GM19467 (cell line): ENCODE measurements at regions not wholly inside any gene's neighbourhood (a gene's known extent, or its start where the extent isn't known, plus 50 kb on each side); places are given as distances from the start of the nearest gene placed in this dataset.

Source experiments
- ATAC-seq: cut with Tn5 transposase; IDR thresholded peaks from one replicate; pipeline ENCODE4 v1.9.1; 2021; ENCODE audit warnings: mild to moderate bottlenecking, moderate library complexity; ENCODE audit not compliant: unreplicated experiment

DNA sequence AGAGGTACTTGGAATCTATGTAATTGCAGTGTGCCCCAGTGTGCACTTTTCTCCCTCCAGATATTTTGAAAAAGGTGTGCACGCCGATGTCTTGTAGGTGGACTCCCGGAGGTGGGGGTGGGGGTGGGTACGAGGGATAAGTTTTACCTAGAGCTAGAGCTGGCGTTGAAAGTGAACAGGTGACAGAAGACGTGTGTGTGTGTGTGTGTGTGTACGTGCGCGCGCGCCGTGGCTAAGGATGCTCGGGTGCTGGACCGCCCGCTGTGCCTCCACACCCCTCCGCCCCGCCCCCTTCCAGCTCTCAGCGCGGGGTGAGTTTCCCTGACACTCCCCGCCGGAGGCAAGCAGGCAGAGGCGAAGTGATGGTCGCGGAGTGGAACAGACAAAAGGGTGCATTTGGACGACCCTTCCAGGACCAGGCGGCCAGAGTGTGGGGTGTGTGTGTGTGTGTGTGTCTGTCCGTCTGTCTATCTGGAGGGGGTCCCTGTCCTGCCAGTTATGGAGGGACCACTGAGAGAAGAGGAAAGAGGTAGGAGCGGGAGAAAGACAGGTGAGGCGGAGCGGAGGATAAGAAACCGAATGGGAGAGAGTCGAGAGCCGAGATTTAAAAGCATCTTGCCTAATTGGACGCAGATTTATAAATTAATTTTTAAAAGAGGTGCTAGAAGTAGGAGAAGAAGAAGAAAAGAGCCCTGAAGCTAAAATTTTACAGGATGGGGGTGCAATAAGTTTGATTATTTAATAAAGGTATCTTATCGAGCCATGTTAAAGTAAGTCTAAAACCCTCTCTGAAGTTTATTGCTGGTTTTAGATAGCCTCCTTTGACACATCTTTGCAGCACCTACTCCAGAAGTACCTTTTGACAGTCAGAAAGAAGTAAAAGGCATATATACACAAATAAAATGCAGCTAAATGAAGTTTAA is 335.8 kb upstream of the THRB start:
- ATAC-seq, result no peak

DNA sequence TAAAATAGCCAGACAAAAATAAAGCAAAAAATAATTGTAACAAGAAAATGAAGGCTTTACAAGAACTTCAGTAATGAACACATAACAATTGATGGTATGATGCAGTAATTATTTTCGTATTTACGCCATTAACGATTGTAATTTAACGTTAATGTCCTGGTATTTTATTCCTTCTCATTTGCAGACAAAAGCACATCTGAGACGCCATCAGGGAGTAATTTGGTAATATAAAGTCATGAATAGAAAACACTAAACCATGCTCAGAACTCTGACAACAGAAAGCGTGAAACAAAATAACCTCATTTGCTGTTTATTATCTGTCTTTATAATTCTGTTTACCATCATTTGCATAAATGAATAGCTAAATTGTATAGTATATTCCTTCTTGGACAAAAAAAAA is 336.6 kb upstream of the THRB start:
- ATAC-seq, result no peak

DNA sequence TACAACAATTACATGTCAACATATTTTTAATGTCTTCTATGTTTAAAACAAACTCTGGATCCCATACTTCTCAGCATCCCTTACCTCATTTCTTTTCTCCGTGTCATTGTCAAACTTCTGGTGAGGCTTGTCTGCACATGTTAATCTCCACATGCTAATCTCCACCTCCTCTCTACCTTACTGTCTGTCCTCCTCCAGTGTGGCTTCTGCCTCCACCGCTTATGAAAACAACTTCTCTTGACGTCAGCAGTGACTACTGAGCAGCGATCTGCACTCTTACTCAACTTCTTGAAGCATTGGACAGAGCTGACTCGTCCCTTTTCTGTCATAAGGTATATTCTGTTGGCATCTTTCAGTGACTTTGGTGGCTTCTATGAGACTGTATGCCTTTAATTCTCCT is 338.2 kb upstream of the THRB start:
- no peak for ATAC-seq

DNA sequence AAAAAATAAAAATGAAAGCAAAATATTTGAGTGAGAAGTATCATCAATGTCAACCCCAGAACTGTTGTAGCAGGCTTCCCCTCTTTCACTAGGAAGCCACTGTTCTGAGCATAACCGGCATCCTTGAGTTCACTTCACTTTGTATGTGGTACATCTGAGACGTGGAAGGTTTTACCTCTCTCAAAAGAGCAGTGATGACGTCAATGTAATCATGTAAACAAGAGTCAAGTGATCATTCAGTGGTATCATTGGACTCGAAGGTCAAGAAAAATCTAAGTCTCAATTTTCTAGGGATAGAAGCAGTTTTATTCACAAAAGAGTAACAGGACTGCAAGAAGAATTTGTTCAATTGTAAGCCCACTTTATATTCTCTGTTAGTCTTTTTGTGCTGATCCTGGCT is 339.8 kb upstream of the THRB start:
- ATAC-seq, result no peak

DNA sequence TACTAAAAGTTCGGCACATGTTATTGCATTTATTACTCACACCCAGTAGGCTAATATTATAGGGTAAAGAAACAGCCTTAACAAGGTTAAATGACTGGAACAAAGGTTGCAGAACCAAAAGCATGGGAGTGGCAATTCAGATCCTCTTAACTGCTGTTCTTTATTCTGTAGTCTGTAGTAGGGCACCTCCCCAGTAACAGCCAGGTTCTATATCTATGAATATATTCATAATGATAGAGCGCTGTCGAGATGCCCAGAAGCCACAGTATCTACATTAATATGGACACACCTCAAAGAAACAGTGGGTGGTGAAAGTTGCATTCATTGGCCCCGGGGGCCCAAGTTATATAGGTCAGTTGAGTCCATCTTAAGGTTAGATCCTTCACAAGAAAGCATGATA is 340.9 kb upstream of the THRB start:
- no peak for ATAC-seq

DNA sequence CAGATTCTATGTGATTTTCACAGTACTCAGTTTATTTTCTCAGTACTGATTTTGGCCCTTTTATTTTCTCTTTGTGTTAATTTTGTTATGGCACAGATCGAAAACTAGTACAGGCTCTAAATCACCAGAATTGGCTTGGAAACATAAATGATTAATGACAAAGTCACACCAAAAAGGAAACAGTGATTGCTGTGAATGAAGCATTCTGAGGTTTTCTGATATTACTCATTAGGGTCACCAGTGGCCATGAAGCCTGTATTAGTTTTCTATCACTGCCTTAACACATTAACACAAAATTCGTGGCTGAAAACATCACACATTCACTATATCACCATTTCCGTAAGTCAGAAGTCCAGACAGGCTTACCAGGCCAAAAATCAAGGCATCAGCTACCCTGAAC is 343.0 kb upstream of the THRB start:
- no peak for ATAC-seq

DNA sequence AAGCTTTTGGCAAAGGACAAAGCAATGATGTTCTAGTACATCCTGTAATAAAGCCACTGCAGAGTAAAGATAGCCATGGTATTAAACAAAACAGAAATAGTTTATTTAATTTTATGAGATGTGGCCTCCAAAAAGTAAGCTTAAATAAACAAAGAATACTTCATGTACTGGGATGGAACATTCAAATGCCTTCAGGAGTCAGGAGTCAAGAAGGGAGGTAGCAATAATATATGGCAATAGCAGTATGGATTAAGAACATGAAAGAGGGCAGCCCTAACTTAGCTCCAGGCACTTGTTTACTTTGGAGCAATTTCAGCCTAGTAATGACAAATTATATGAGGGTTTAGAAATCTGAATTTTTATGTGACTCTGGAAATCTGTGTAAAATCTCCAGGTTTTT is 343.9 kb upstream of the THRB start:
- no peak for ATAC-seq

DNA sequence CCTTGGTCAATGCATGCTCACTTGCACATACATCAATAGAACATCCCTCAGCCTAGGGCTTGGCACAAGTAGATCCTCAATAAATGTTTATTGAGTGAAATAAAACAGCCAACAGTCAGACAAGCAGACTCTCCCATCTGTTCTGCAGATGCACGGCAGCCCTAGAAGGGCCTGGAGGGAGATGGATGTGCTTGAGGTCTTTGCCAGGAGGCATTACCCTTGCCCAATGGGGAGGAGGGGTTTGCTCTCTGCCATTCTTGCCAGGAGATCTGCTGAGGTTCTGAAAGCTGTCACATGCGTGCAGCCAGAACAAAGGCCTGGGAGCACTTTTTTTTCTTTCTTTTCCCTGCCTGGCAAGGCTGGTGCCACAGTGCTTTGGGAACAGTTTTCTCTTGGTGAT is 349.3 kb upstream of the THRB start:
- ATAC-seq, result no peak

DNA sequence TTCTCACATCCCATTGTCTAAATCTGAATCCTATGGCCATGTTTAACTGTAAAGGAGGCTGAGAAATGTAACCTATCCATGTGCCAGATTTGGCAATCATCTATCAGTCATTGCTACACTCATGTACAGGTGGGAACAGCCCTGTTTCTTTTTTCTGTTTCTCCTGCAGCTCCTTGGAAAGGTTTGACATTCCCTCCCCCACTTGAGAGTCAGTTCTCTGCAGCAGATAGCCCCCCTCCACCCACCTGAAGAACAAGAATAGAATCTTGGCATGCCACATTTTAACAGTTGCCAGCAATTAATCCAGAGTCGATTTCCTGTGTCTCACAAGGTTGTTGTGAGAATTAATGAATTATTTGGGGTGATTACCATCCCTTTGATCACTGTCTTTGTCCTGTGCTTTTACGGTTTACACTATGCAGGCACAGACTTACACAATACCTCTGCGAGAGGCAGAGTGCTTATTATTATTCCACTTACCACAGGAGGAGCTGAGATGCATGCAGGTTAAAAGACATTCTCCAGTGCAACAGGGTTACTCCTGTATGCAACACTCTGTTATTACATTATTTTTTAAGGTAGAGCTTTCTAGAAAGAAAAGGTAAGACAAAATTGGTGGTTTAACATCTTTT is 351.0 kb upstream of the THRB start:
- ATAC-seq, result no peak

DNA sequence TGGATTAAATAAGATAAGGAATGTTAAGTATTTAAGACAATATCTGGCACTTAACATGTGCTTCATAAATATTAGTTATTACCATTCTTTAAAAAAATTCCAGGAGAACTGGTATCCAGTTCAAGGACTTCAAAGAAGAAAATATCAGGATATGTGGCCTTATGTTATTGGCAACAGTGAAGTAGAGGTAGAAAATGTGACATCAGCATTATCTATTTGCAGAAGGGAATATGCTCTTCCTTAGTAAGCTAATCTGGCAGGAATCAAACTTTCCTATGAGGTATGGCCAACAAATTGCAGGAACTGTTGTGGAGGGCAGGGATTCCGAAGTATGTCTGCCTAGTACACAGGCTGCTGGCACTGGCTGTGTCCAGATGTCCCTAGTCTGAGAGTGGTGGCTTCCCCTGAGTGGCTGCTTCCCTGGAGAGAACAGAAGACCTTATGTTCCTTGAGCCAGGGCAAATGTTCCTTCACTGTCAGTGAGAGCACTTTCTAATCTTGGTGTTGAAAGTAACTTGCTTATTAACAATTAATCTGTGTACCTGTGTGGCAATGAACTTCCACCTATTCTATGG is 351.7 kb upstream of the THRB start:
- no peak for ATAC-seq

DNA sequence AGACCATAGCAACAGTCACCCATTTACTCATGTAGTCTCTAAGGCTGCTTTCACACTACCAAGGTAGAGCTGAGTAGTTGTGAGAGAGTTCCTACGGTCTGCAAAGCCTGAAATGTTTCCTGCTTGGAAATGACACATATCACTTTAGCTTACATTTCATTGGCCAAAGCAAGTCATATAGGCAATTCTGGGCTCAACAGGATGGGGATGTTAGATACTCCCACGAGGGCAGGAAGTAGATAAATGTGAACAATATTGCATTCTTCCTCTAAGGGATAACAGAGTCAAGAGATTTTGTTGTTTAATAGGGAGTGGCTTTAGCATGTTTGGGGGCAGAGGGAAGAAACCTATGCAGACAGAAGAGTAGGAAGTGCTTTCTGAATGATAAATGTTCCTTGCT is 355.6 kb upstream of the THRB start:
- no peak for ATAC-seq

DNA sequence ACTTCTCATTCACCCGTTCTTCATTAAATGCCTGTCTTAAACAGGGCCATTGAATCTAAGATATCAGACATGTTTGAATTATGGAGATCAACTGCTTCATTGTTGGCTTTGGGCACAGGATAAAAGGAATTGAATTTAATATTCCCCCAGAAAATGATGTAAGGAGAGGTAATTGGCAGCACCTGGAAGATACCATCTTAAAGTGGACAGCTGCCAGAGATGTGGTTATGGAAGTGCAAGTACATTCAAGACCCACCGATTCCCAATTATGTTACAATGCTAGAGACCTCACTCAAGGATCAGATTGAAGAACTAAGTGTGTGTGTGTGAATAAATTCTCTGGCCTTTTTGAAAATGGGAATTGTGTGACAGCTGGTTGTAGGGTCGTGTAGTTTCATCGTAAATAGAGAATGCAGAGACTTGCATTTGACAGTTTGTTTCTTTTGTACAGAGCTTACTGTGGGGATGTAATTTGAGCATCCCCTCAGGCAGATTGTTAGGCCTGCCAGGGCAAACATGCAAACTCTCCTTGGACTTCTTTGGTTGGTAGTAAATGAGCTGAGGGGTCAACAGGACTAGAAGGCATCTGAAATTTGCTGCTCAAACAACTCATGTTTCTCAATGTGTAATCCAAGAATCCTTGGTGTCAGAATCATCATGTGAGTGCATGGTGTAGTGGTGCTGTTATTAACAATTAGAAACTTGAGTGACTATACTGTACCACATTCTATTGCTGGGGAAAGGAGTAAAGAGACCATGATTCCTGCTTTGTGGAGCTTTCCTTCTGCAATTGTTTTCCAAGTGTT is 359.2 kb upstream of the THRB start:
- no peak for ATAC-seq

DNA sequence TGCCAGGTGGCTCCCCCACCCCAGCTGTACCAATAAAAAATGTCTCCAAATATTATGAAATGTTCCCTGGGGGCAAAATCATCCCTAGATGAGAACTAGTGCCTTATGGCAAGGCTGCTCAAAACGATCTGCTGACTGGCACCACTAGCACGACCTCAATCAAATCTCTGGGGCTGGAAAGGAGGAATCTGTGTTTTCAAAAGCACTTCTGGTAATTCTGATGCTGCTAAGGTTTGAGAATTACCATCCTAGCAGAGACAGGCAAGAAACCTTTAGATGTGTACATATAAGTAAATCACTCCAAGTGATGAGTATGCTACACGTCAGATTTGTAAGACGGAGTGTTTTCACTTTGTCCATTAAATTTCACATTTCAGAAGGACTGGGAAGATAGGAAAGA is 360.1 kb upstream of the THRB start:
- no peak for ATAC-seq

DNA sequence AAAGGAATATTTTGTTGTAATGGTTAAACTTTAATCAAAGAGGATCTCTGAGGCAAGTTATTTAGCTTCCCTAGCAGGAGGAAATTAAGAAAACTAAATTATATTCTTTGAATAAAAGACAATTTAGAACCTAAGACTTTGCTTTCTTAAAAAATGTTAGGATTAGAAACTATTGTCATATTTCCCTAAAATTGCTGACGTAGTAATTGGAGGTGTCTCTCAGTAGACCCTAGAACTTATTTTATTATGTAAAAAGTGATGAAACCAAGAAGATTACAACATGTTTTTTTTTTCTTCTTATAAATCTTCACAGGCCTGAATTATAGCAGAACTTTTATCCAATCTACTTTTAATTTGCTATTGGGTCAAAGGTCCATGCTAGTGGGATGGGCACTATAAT is 363.3 kb upstream of the THRB start:
- no peak for ATAC-seq

DNA sequence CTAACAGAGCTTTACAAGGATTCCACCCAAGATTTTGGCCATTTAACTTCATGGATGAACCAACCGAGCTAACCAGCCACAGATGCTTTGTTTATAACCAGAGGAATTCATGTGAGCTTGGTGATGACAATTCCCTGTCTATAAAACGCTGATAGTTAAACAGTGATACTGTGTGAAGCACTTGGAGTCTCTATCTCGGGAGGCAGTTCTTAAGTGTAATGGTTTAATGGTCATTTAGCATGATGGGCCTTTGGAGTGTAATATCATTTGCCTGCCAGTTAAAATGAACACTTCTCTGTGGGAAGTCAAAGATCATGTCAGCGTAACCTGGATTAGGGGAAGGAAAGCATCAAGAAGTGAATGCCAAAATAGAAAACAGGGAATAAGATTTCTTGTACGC is 368.6 kb upstream of the THRB start:
- ATAC-seq, result no peak

DNA sequence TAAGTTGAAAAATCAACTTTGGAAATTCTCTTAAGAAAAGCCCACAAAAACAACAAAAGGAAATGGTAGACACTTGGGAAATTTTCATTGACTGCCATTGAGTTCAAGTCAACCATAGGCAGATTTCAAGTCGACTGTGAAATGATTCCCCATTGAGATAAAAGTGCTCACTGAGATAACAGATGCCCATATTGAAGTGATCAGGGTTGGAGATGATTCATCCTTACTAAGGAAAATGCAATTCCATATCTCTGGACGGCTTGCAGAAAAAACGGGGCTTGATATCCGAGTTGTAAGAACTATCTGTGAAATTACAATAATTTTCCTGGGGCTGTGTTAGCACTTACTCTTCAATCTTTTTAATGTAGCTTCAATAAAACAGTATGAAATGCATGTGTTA is 373.1 kb upstream of the THRB start:
- no peak for ATAC-seq

DNA sequence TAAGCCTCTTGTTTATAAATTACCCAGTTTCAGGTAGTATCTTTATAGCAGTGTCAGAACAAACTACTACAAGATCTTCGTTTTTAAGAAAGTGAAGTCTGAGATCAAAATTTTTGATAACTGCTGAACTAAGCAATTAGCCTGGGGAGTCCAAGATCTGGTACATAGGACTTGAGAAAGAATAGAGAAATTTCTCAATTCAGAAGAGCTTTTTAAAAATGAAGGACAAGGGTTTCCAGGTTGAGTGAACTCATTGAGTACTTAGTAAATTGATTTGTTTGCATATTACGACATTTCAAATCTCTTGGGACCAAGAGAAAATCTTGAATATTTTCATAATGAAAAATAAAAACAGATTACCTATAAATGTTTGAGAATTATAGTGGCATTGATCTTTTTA is 386.6 kb upstream of the THRB start:
- ATAC-seq, result no peak

DNA sequence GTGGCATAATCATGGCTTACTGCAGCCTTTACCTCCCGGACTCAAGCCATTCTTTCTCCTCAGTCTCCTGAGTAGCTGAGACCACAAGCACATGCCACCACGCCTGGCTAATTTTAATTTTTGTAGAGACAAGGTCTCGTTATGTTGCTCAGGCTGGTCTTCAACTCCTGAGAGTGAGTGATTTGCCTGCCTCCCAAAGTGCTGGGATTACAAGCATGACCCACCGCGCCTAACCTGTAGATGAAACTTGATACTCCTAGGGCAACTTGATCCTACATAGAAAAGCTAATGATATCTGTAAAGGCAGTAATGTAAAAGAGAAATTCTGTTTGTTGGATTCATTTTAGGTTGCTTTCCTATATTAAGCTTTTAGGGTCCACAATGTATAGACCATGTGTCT is 391.9 kb upstream of the THRB start:
- ATAC-seq, result no peak

DNA sequence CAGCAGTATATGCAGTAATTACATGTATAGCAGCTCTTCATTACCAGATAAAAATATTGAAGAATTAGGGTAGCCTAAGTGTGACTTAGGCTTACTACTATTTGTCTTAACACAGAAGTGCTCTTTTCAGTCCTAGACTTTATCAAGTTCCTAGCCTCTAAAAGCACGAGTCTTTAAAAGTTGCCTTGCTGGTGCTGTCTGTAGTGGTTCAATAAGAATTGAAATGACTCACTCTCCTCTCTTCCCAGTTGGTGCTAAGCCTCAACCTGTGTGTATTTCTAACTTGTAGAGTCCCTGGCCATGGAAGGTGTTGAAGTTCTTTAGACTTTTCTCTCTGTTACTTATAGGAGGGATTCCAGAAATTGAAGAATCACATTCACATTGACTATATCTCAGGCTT is 395.4 kb upstream of the THRB start:
- ATAC-seq, result no peak

DNA sequence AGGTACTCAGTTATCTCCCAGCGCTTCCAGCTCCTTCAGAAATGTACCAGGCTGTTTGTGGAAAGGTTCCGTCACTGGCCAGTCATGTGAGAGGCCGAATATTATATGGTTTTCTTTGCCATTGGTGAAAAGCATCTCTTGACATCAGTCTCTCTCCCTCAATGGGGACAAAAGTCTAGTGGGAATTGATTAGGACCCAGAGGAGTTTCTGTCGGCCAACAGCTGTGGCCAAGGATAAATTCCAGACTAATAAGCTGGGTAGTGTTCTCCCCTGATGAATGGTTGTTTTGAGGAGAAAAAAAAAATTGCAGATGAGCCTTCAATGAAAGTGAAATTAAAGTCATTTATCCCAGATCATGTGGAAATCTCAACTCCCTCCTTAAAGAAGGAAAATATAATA is 404.7 kb upstream of the THRB start:
- ATAC-seq, result no peak

DNA sequence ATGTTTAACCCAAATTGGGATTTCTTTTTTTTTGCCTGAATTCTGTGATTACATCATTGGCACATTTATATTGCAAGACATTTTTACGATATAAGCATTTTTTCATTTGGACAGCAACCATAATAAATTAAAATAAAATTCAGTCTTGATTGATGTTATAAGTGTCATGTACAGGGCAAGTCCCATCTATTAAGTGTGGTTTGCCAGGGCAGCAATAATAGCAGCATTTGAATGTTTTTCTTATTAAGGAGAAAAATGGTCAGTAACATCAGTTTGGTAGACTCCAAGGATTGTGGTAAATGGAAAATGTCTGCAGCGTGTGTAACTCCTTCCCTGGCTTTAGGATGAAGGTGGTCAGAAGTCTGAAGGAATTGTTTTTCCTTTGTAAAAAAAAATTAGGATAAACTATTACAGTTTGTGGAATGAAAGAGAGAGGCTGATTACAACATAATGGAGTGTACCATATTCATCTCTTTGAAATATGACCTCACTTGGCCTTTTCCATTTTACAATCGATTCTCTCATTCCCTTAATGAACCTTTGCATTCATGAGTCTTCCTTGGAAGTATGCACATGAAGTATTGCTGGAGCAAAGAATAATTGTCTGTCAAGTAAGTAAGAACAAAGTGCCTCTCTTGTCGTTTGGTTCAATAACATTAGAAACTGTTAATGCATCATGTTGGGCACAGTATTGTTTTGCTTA is 405.4 kb upstream of the THRB start:
- ATAC-seq, result no peak
